SU-DHL-6 (cell line): ENCODE measurements at regions not wholly inside any gene's neighbourhood (a gene's known extent, or its start where the extent isn't known, plus 50 kb on each side); places are given as distances from the start of the nearest gene placed in this dataset.

Experiments
- H2AFZ ChIP-seq: fragments of 200-600 bp; sonication (generic); 2 replicates; pipeline ENCODE4 v1.6.1; 2014; ENCODE audit warnings: low read depth, mild to moderate bottlenecking, moderate library complexity, mixed read lengths, antibody characterized with exemption, low read length; ENCODE audit not compliant: severe bottlenecking
- H3F3A ChIP-seq: fragments of 200-600 bp; shearing (Covaris generic); 2 replicates; pipeline ENCODE4 v1.6.0; 2016; ENCODE audit warnings: antibody characterized with exemption, mild to moderate bottlenecking; ENCODE audit not compliant: insufficient read depth
- H3K27ac ChIP-seq: fragments of 200-600 bp; sonication (generic); 2 replicates; pipeline ENCODE4 v1.5.1; 2016; ENCODE audit warnings: low read depth, mild to moderate bottlenecking, low read length, moderate library complexity, mixed read lengths
- H3K27me3 ChIP-seq: fragments of 200-600 bp; sonication (generic), shearing (Covaris generic); 2 replicates; pipeline ENCODE4 v1.6.0; 2014; ENCODE audit warnings: mild to moderate bottlenecking, low read length
- H3K36me3 ChIP-seq: fragments of 200-600 bp; sonication (generic); 2 replicates; pipeline ENCODE4 v1.6.1; 2014; ENCODE audit warnings: mild to moderate bottlenecking, low read length, mixed read lengths
- H3K4me2 ChIP-seq: fragments of 300-600, 200-600 bp; shearing (Covaris generic), sonication (generic); 2 replicates; pipeline ENCODE4 v1.6.0; 2014; ENCODE audit warnings: low read length, low read depth, mild to moderate bottlenecking; ENCODE audit not compliant: poor library complexity, severe bottlenecking
- H3K4me3 ChIP-seq: fragments of 200-600 bp; sonication (generic); 2 replicates; pipeline ENCODE4 v1.5.1; 2014; ENCODE audit warnings: antibody characterized with exemption, low read length, mild to moderate bottlenecking, mixed read lengths; ENCODE audit not compliant: insufficient read depth, poor library complexity, severe bottlenecking
- H3K79me2 ChIP-seq: fragments of 200-600 bp; sonication (generic); 2 replicates; pipeline ENCODE4 v1.6.1; 2014; ENCODE audit warnings: mild to moderate bottlenecking, low read length, moderate library complexity; ENCODE audit not compliant: insufficient read depth
- H3K9ac ChIP-seq: fragments of 200-600 bp; sonication (generic); 2 replicates; pipeline ENCODE4 v1.7.0; 2014; ENCODE audit warnings: mild to moderate bottlenecking, low read length
- H3K9me2 ChIP-seq: fragments of 200-600 bp; sonication (generic); replicated peaks from 2 replicates; pipeline ENCODE4 v1.6.1; 2014; ENCODE audit warnings: low read length; ENCODE audit not compliant: insufficient read depth
- H3K9me3 ChIP-seq: fragments of 200-600 bp; sonication (generic); 2 replicates; pipeline ENCODE4 v1.6.1; 2014; ENCODE audit warnings: low read length, mixed read lengths; ENCODE audit not compliant: insufficient read depth
- H4K20me1 ChIP-seq: fragments of 200-600 bp; sonication (generic); 2 replicates; pipeline ENCODE4 v1.6.1; 2014; ENCODE audit warnings: low read depth, mild to moderate bottlenecking, antibody characterized with exemption, low read length, moderate library complexity, mixed read lengths
- EZH2phosphoT487 ChIP-seq: fragments of 200-600 bp; sonication (generic), shearing (Covaris generic); conservative IDR thresholded peaks from 2 replicates; pipeline ENCODE4 v1.6.1; 2018; ENCODE audit warnings: mild to moderate bottlenecking, antibody characterized with exemption, low read length, moderate library complexity, mixed read lengths
- TF ChIP-seq, protein P1 (sequence below): fragments of 200-600 bp; sonication (generic); IDR thresholded peaks from one replicate; pipeline ENCODE4 v1.5.1; 2017; ENCODE audit warnings: antibody characterized with exemption, mild to moderate bottlenecking, low read length, moderate library complexity; ENCODE audit not compliant: insufficient read depth, poor library complexity, severe bottlenecking

DNA sequence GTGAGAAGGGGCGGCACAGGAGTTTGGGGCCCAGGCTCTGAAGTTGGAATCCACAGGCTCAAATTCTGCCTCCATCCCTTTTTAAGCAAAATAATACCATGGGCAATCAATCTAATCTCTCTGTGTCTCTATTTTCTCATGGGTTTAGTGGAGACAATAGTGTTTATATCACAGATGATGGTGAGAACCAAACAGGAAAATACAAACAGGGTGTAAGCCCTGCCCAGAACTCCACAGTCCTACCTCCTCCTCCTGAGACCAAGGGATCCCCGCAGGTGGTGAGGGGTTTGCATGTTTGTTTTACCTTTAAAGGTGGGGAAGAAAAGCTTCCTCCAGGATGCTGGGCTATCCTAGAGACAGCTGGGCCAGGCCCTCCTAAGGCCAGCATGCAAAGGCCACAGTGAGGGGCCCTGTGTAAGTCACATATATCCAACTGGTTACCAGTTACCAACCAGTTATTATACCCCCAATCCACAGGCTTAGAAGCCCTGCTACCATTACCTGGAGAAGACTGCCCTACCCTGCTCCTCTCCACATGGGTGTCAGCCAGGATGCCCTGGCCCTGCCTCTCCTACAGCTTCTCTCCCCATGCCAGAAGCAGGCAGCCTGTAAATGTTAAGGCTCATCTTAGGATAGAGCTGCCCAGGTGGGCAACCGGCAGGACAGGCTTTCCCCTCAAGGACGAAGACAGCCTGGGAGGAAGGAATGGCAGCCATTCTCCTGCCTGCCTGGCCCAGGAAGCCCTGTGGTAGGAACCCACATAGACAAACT is 658.4 kb downstream of the UQCRFS1 start:
- Histone ChIP-seq H3K9me2 (no peaks in the 10 kb centered on the region), H3F3A (no peaks in the 10 kb centered on the region)

DNA sequence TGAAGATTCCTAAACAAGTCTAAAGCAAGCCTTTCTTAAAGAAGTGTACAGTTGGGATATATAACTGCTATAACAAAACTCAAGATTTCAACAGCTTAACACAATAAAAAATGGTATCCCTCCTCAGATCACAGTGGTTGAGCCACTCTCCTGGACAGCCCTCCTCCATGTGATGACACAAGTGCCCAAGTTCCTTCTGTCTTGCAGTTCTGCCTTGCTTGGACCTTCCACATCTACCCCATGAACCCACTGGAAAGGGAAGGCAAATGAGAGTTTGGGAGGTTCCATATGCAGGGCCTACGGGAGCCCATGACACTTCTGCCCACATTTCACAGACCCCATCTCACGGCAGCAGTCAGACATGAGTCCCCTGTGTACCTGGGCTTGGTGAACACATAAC is 659.2 kb downstream of the UQCRFS1 start:
- Histone ChIP-seq H3K27ac (no peak overlapping the region), H3K9ac (no peak overlapping the region), H3K9me3 (no peaks in the 10 kb centered on the region), H3K4me2 (no peak overlapping the region), H3K9me2 (no peaks in the 10 kb centered on the region), H3F3A (no peaks in the 10 kb centered on the region), H2AFZ (no peak overlapping the region), H4K20me1 (no peaks in the 10 kb centered on the region), H3K4me3 (no peak overlapping the region), H3K36me3 (no peaks in the 10 kb centered on the region), H3K27me3 (no peaks in the 10 kb centered on the region), H3K79me2 (no peaks in the 10 kb centered on the region)
- TF ChIP-seq, protein P1, sequence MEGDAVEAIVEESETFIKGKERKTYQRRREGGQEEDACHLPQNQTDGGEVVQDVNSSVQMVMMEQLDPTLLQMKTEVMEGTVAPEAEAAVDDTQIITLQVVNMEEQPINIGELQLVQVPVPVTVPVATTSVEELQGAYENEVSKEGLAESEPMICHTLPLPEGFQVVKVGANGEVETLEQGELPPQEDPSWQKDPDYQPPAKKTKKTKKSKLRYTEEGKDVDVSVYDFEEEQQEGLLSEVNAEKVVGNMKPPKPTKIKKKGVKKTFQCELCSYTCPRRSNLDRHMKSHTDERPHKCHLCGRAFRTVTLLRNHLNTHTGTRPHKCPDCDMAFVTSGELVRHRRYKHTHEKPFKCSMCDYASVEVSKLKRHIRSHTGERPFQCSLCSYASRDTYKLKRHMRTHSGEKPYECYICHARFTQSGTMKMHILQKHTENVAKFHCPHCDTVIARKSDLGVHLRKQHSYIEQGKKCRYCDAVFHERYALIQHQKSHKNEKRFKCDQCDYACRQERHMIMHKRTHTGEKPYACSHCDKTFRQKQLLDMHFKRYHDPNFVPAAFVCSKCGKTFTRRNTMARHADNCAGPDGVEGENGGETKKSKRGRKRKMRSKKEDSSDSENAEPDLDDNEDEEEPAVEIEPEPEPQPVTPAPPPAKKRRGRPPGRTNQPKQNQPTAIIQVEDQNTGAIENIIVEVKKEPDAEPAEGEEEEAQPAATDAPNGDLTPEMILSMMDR: no peak
- no peak for TF ChIP-seq EZH2phosphoT487

More for the DNA sequence above, 658.4 kb downstream of the UQCRFS1 start:
- TF ChIP-seq EZH2phosphoT487: no peak
- TF ChIP-seq, protein P1: no peak
- H3K9ac ChIP-seq: no peak overlapping the region
- no peak overlapping the region for H2AFZ ChIP-seq
- no peaks in the 10 kb centered on the region for H3K27me3 ChIP-seq
- no peak overlapping the region for H3K4me3 ChIP-seq
- H4K20me1 ChIP-seq: no peaks in the 10 kb centered on the region
- H3K36me3 ChIP-seq: no peaks in the 10 kb centered on the region
- no peaks in the 10 kb centered on the region for H3K9me3 ChIP-seq
- no peak overlapping the region for H3K27ac ChIP-seq
- no peaks in the 10 kb centered on the region for H3K79me2 ChIP-seq
- no peak overlapping the region for H3K4me2 ChIP-seq

DNA sequence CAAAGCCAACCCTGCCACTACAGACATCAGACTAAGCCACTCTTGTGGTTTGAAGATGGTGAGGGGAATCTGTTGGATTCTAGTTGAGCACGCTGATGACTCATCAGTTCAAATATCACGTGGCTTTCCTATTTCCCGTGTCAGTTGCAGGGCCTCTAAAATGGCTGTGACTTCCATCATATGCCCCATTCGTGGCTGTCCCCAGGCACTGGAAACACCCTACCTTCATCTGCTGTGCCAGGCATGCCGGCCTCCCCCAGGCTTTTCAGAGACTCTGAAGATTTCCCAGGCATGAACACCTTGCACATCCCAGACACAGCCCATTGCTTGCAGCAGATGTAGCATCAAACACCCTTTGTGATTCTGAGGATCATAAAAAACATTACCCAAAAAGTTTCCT is 659.9 kb downstream of the UQCRFS1 start:
- no peaks in the 10 kb centered on the region for H3K79me2 ChIP-seq
- H3K4me3 ChIP-seq: no peak overlapping the region
- no peak overlapping the region for H2AFZ ChIP-seq
- H3K4me2 ChIP-seq: no peak overlapping the region
- no peaks in the 10 kb centered on the region for H3F3A ChIP-seq
- no peaks in the 10 kb centered on the region for H3K27me3 ChIP-seq
- no peak for TF ChIP-seq EZH2phosphoT487
- TF ChIP-seq, protein P1: no peak
- H3K9me3 ChIP-seq: no peaks in the 10 kb centered on the region
- H3K27ac ChIP-seq: no peak overlapping the region
- no peaks in the 10 kb centered on the region for H3K9me2 ChIP-seq
- no peaks in the 10 kb centered on the region for H3K36me3 ChIP-seq
- no peaks in the 10 kb centered on the region for H4K20me1 ChIP-seq
- no peak overlapping the region for H3K9ac ChIP-seq
